Stimulated activated CD4-positive, alpha-beta T cell treated with anti-CD3 and anti-CD28 coated beads, Interleukin-12 subunit alpha, Interleukin-12 subunit beta, amount 100 ng/mL, for 4 hours (primary cell): ENCODE measurements at regions not wholly inside any gene's neighbourhood (a gene's known extent, or its start where the extent isn't known, plus 50 kb on each side); places are given as distances from the start of the nearest gene placed in this dataset.

ENCODE experiments used
- DNase-seq: peaks from one replicate; pipeline ENCODE4 v3.0.0-alpha.2; 2020

DNA sequence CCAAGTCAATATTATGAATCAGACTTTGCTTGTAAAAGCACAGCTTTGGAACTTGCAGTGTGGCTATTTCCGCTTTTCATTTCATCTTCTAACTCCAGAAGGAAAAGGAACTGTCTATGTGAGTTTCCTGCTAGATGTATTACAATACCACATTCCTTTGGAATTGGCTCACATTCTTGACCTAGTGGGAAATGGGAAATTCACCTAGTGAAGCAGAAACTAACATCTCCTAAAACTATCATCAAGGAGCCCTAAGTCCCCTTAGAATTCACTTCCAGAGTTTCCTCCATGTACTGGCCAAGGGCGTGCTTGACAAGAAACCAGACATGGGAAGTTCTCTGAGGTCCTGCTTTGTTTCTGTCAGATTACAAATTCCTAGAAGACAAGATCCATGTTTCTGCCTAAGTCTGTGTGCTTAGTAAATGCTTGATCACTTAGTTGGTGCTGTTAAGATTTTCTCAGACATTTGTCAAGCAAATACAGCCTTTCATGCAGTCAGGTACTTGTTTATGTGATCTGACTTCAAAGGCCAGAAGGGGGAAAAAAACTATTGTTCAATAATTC is 275.7 kb upstream of the FN1 start:
- no peak for DNase-seq

DNA sequence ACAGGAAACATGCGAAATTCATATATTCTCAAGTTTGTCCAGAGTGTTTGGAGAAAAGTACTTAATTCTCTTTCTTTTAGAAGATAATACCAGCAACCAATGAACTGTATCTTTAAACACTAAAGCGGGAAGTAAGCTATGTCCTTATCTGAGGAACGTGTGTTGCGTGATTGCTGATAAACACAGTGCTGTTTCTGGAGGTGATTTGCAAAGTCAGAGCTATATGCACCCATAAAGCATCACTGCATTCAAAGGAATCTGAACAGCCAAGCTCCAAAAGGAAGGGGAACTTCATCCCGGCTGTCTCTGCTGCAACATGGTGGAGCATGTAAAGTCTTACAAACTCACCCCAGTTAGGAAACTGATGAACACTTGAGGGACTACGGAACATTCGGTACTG is 271.7 kb upstream of the FN1 start:
- no peak for DNase-seq

GRCh38 chr2:215705771-215706361 is 270.0 kb upstream of the FN1 start:
- DNase-seq, result no peak

GRCh38 chr2:215705281-215705680 is 269.4 kb upstream of the FN1 start:
- DNase-seq, result no peak

GRCh38 chr2:215702116-215702902 is 266.4 kb upstream of the FN1 start:
- DNase-seq, result no peak

GRCh38 chr2:215699700-215700538 is 264.1 kb upstream of the FN1 start:
- no peak for DNase-seq

DNA sequence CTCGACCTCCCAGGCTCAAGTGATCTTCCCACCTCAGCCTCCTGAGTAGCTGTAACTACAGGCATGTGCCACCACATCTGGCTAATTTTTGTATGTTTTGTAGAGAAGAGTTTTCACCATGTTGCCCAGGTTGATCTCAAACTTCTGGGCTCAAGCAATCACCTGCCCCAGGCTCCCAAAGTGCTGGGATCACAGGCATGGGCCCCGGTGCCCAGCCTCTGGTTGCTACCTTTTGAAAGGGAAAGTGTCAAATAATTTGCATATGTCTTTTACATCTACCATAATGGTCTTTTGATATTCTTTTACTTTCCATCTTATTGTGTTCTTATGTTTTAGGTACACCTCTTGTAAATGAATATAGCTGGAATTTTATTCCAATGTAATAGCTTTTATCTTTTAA is 263.1 kb upstream of the FN1 start:
- no peak for DNase-seq

GRCh38 chr2:215698566-215698965 is 262.7 kb upstream of the FN1 start:
- DNase-seq, result no peak

DNA sequence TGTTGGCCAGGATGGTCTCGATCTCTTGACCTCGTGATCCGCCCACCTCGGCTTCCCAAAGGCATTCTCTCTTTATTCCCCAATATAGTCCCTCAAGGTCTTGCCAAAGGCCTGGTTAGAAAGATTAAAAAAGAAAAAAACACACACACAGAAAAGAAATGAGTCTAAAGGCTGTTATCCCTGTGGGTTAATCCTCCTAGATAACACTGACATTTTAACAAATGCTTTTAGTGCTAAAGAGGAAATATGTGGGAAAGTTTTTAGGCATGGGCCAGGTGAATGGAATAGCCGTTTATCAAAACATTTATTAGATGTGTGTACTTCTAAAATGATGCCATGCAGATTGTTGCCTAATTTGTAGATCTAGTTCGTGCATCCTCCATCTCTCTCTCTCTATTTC is 261.6 kb upstream of the FN1 start:
- DNase-seq, result no peak

GRCh38 chr2:215697003-215697402 is 261.1 kb upstream of the FN1 start:
- no peak for DNase-seq

DNA sequence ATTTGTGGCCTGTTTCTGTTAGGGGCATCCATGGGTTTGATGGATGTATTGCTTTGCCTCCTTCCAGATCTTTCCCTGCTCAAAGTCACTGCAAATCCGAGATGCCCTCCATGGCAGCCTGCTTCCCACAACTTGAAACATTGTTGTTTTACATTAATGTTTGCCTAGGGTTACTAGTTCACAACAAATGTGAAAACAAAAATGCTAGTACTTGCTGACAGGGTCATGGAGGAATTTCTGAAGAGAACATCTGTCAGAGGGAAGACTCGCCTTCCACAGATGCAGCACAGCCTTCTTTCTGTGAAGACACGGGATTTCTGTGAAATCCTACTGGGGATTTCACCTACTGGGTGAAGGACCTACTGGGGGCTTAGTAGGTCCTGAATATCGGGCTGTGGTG is 260.0 kb upstream of the FN1 start:
- DNase-seq, result no peak

- no peak for DNase-seq
Observed at GRCh38 chr2:215693999-215694580, 258.2 kb upstream of the FN1 start.

DNA sequence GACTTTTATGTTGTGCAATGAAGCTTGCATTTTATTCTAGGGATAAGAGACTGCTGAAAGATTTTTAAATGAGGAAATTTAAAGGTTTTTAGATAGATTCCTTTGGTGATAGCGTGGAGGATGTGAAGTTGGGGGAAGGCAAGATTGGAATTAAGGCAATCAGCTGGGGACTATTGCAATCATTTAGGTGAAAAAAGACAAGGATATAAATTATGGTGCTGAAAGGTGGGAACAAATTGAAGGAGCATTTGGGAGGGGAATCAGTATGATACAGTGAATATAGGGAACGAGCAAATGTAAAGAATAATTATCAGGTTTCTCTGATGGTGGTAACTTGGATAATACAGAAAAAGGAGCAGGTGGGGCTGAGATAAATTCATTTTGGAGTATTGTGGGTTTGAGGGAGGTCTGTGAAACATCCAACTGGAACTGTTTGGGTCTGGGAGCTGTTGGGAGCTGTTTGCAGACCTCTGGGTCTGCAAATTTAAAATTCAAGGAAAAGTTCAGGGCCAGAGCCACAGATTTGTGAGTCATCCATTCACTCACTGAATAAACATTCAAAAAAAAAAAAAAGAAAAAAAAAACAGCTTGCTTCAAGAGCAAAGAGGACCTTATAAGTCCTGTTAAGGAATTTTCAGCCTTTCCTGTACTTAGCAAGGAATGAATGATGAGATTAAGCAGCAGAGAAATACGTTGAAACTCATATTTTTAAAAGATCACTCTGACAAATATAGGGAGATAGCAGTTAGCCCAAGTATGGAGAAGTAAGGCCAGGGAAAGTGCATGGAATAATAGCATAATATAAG is 257.5 kb upstream of the FN1 start:
- no peak for DNase-seq

- no peak for DNase-seq
Observed at GRCh38 chr2:215692387-215693079, 256.7 kb upstream of the FN1 start.

- no peak for DNase-seq
Observed at GRCh38 chr2:215691346-215691745, 255.5 kb upstream of the FN1 start.

DNA sequence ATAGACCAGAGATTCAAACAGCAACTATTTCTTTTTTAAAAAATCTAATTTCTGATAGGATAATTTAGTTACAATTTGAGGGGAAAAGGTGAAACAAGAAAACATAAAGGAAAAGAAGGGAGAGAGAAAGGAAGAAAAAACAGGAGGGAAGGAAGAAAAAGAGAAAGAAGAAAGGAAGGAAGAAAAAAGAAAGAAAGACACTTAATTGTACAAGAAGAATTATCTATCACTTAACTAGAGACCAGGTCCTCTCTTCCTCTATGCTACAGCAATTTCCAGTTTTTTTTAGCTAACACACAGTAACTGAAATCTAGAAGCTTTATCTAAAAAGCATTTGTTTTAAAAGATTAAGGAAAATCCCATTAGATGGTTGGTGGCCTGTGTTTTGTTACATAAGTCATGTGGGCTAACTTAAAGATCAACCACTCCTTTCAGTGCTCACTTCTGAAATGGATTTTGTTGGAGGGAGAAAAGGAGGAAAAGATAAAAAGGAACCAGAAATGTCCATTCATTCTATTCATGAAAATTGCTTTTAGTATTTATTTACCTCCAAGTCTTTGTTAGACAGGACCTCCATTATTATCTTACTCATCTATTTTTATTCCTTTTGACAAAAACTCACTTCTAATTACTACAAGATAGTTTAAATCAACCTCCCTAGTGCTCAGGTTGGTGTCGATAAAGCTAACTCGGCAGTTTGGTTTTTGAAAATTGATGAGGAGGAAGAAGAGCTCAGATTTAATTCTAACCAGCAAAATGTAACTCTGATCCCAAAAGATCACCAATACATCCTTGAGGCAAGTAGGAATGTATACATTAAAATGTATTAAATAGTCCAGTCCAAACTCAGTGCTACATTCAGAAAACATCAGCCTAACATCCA is 251.5 kb upstream of the FN1 start:
- no peak for DNase-seq

DNA sequence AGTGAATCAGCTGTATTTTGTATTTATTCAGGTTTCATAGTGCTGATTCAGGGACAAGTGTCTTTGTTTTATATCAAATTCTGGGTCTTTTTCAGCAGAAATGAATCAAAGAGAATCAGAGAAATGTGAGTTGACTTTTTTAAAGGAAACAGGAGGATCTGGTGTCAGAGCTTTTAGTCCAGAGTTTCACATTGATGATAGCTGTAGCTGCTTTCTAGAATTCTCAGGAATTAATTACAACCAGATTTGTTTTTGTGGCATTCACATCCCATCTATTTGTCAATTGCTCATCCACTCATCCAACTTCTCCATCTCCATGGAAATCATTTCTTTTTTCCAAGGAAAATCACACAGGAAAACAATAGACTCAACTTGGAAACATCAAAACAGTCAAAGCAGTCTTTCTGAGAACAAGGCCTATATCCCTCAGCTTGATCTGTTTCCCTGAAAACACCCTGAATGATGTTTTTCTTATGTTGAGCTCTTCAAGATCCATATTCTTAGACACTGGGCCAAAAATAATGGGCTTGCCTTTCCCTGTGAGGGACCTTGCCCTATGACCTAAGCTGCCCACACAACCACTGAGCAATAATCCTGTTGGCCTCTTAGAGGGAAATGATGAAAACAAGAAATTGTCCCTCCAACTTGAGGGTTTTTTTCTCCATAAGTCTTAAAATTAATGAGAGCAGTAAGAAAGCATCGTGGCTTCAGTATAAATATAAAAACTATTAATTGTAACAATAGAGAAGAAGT is 249.5 kb upstream of the FN1 start:
- no peak for DNase-seq

GRCh38 chr2:215684448-215685237 is 248.8 kb upstream of the FN1 start:
- no peak for DNase-seq

DNA sequence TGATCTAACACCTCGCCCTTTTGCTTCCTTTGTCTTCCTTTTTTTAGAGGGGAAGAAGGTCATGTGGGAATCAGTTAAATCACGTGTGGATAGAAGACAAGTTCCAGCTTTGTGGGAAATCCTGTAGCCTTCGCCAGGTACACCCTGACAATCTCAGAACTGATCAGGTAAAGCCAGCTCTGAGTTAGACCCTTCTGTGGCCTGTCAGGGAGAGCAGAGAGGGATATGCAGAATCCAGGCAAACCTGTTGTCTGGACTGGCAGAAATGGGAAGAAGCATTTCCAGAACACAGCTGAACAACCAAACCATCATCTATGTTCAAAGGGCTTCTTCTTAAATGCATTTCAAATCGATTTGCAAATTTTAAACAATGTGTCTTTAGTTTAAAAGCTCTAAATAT is 247.4 kb upstream of the FN1 start:
- DNase-seq, result no peak
